ENCODE measurements at regions not wholly inside any gene's neighbourhood (a gene's known extent, or its start where the extent isn't known, plus 50 kb on each side); places are given as distances from the start of the nearest gene placed in this dataset.

- DNase-seq (ENCODE audit: low spot score): no peak
- no peaks in the 10 kb centered on the region for H3K9me3 Mint-ChIP-seq (ENCODE audit: low read depth)
- H3K4me1 Mint-ChIP-seq (ENCODE audit: low read depth): no peaks in the 10 kb centered on the region
- no peak overlapping the region for H3K27ac Mint-ChIP-seq (ENCODE audit: unreplicated experiment)
- H3K27me3 Mint-ChIP-seq (ENCODE audit: low read depth): peaks cover 15% of the 10 kb centered on the region
- no peak overlapping the region for H3K4me3 Mint-ChIP-seq (ENCODE audit: unreplicated experiment)
- TF ChIP-seq CTCF (IDR thresholded peaks at IDR 0.05): no peak
- H3K36me3 Mint-ChIP-seq (ENCODE audit: low read depth): no peaks in the 10 kb centered on the region
Observed at GRCh38 chr18:46341986-46342525, 237.9 kb downstream of the HAUS1 start.

DNA sequence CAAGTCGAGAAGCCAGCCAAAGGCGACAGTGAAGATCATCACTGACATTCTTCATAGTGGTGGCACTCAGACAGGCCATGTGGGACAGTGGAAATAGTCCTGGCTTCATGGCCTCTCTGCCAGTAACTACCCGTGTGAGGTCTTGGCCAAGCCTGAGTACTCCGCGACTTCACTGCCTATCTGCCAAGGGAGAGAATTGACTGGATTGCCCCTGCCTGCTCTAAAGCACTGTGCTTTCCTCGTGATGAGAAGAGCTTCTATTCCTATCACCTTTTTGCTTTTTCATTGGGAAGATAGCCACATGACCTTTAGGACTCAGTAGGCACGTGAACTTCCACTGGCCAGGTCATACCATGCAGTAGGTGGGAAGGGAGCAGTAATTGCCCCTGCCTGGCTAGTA lies 239.3 kb downstream of the HAUS1 start:
- no peaks in the 10 kb centered on the region for H3K4me1 Mint-ChIP-seq (ENCODE audit: low read depth)
- H3K27me3 Mint-ChIP-seq (ENCODE audit: low read depth): peaks cover 12% of the 10 kb centered on the region

GRCh38 chr18:46343931-46344372 lies 239.8 kb downstream of the HAUS1 start:
- Mint-ChIP-seq H3K27ac (ENCODE audit: unreplicated experiment) (no peak overlapping the region), H3K36me3 (ENCODE audit: low read depth) (no peaks in the 10 kb centered on the region), H3K27me3 (ENCODE audit: low read depth) (peaks cover 8% of the 10 kb centered on the region), H3K4me1 (ENCODE audit: low read depth) (no peaks in the 10 kb centered on the region), H3K4me3 (ENCODE audit: unreplicated experiment) (no peak overlapping the region), H3K9me3 (ENCODE audit: low read depth) (no peaks in the 10 kb centered on the region)
- DNase-seq (ENCODE audit: low spot score): no peak
- TF ChIP-seq CTCF (IDR thresholded peaks at IDR 0.05): no peak

More for the DNA sequence above, 239.3 kb downstream of the HAUS1 start:
- no peak for TF ChIP-seq CTCF (IDR thresholded peaks at IDR 0.05)
- Mint-ChIP-seq H3K27ac (ENCODE audit: unreplicated experiment) (no peak overlapping the region), H3K36me3 (ENCODE audit: low read depth) (no peaks in the 10 kb centered on the region), H3K9me3 (ENCODE audit: low read depth) (no peaks in the 10 kb centered on the region), H3K4me3 (ENCODE audit: unreplicated experiment) (no peak overlapping the region)
- DNase-seq (ENCODE audit: low spot score): no peak

GRCh38 chr18:46344416-46345180 lies 240.4 kb downstream of the HAUS1 start:
- TF ChIP-seq CTCF (IDR thresholded peaks at IDR 0.05): no peak
- Mint-ChIP-seq H3K9me3 (ENCODE audit: low read depth) (no peaks in the 10 kb centered on the region), H3K27me3 (ENCODE audit: low read depth) (peaks cover 6% of the 10 kb centered on the region), H3K27ac (ENCODE audit: unreplicated experiment) (no peak overlapping the region), H3K36me3 (ENCODE audit: low read depth) (no peaks in the 10 kb centered on the region), H3K4me1 (ENCODE audit: low read depth) (no peaks in the 10 kb centered on the region), H3K4me3 (ENCODE audit: unreplicated experiment) (no peak overlapping the region)
- no peak for DNase-seq (ENCODE audit: low spot score)

DNA sequence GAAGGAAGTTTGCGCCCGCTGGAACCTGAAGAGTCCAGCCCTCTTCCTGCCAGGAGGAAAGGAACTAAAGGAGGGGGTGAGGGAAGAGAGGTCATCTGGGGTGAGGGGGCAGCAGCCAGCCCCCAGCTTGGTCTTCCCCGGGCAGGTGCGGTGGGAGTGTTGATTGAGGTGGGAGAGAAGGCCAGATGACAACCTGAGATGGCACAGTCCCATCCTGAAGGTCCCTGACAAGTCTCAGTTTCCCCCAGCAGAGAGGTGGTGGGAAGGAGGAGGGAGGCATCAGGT lies 240.9 kb downstream of the HAUS1 start:
- no peaks in the 10 kb centered on the region for H3K36me3 Mint-ChIP-seq (ENCODE audit: low read depth)
- no peaks in the 10 kb centered on the region for H3K4me1 Mint-ChIP-seq (ENCODE audit: low read depth)
- DNase-seq (ENCODE audit: low spot score): no peak
- H3K9me3 Mint-ChIP-seq (ENCODE audit: low read depth): no peaks in the 10 kb centered on the region
- TF ChIP-seq CTCF (IDR thresholded peaks at IDR 0.05): no peak
- no peak overlapping the region for H3K4me3 Mint-ChIP-seq (ENCODE audit: unreplicated experiment)
- peaks cover 5% of the 10 kb centered on the region for H3K27me3 Mint-ChIP-seq (ENCODE audit: low read depth)
- H3K27ac Mint-ChIP-seq (ENCODE audit: unreplicated experiment): no peak overlapping the region

Measured in chondrocyte (in vitro differentiated cells).